HG02678 (cell line): ENCODE measurements at regions not wholly inside any gene's neighbourhood (a gene's known extent, or its start where the extent isn't known, plus 50 kb on each side); places are given as distances from the start of the nearest gene placed in this dataset.
"Not testable (repeated sequence)": the region's sequence is repeated elsewhere in the genome, so short reads cannot be mapped to it uniquely, and the experiment has no call there.

Experiments
- ATAC-seq: cut with Tn5 transposase; IDR thresholded peaks from one replicate; pipeline ENCODE4 v1.9.1; 2021; ENCODE audit warnings: mild to moderate bottlenecking, moderate library complexity; ENCODE audit not compliant: unreplicated experiment

GRCh38 chr11:19628018-19628417, 84.6 kb upstream of the NAV2 start:
- no peak for ATAC-seq

GRCh38 chr11:19627566-19627965, 85.1 kb upstream of the NAV2 start:
- no peak for ATAC-seq

GRCh38 chr11:19625438-19625837, 87.2 kb upstream of the NAV2 start:
- no peak for ATAC-seq

GRCh38 chr11:19617696-19618523, 94.7 kb upstream of the NAV2 start:
- ATAC-seq: no peak

GRCh38 chr11:19615341-19616183, 97.1 kb upstream of the NAV2 start:
- no peak for ATAC-seq

GRCh38 chr11:19614370-19614940, 98.2 kb upstream of the NAV2 start:
- no peak for ATAC-seq

- not testable (repeated sequence) for ATAC-seq
These were observed 100.6 kb upstream of the NAV2 start for GRCh38 chr11:19612025-19612424.

GRCh38 chr11:19607656-19608360, 104.8 kb upstream of the NAV2 start:
- no peak for ATAC-seq

GRCh38 chr11:19606856-19607655, 105.6 kb upstream of the NAV2 start:
- no peak for ATAC-seq

- no peak for ATAC-seq
These were observed 106.9 kb upstream of the NAV2 start for GRCh38 chr11:19605520-19606371.

GRCh38 chr11:19604679-19605375, 107.8 kb upstream of the NAV2 start:
- no peak for ATAC-seq

- no peak for ATAC-seq
These were observed 108.9 kb upstream of the NAV2 start for GRCh38 chr11:19603771-19604170.

GRCh38 chr11:19602891-19603290, 109.7 kb upstream of the NAV2 start:
- ATAC-seq: no peak

GRCh38 chr11:19602406-19602805, 110.2 kb upstream of the NAV2 start:
- ATAC-seq: no peak

GRCh38 chr11:19601235-19601634, 111.4 kb upstream of the NAV2 start:
- ATAC-seq: no peak

GRCh38 chr11:19599681-19600080, 113.0 kb upstream of the NAV2 start:
- no peak for ATAC-seq

GRCh38 chr11:19598876-19599486, 113.7 kb upstream of the NAV2 start:
- no peak for ATAC-seq

- ATAC-seq: no peak
These were observed 114.2 kb upstream of the NAV2 start for GRCh38 chr11:19598456-19598855.
